ENCODE measurements at regions not wholly inside any gene's neighbourhood (a gene's known extent, or its start where the extent isn't known, plus 50 kb on each side); places are given as distances from the start of the nearest gene placed in this dataset.

GRCh38 chr7:25979605-25980004 is 172.4 kb upstream of the NFE2L3 start:
- TF ChIP-seq CTCF (IDR thresholded peaks at IDR 0.05): no peak
- peaks cover 3% of the 10 kb centered on the region for H3K27me3 Mint-ChIP-seq (ENCODE audit: unreplicated experiment)

GRCh38 chr7:25982684-25983083 is 169.3 kb upstream of the NFE2L3 start:
- TF ChIP-seq CTCF (IDR thresholded peaks at IDR 0.05): no peak
- no peak for DNase-seq (ENCODE audit: extremely low spot score, unreplicated experiment)
- H3K27me3 Mint-ChIP-seq (ENCODE audit: unreplicated experiment): peaks cover 5% of the 10 kb centered on the region
- no peaks in the 10 kb centered on the region for H3K36me3 Mint-ChIP-seq (ENCODE audit: unreplicated experiment)
- no peak overlapping the region for H3K27ac Mint-ChIP-seq (ENCODE audit: unreplicated experiment)
- H3K9me3 Mint-ChIP-seq (ENCODE audit: unreplicated experiment): no peaks in the 10 kb centered on the region
- H3K4me3 Mint-ChIP-seq (ENCODE audit: unreplicated experiment): no peak overlapping the region
- H3K4me1 Mint-ChIP-seq (ENCODE audit: unreplicated experiment): no peaks in the 10 kb centered on the region

More at GRCh38 chr7:25979605-25980004, 172.4 kb upstream of the NFE2L3 start:
- Mint-ChIP-seq H3K27ac (ENCODE audit: unreplicated experiment) (no peak overlapping the region), H3K4me3 (ENCODE audit: unreplicated experiment) (no peak overlapping the region), H3K9me3 (ENCODE audit: unreplicated experiment) (peaks cover 3% of the 10 kb centered on the region), H3K4me1 (ENCODE audit: unreplicated experiment) (no peaks in the 10 kb centered on the region), H3K36me3 (ENCODE audit: unreplicated experiment) (no peaks in the 10 kb centered on the region)
- no peak for DNase-seq (ENCODE audit: extremely low spot score, unreplicated experiment)

GRCh38 chr7:25985196-25985595 is 166.8 kb upstream of the NFE2L3 start:
- Mint-ChIP-seq H3K27me3 (ENCODE audit: unreplicated experiment) (peaks cover 5% of the 10 kb centered on the region), H3K4me1 (ENCODE audit: unreplicated experiment) (no peaks in the 10 kb centered on the region), H3K4me3 (ENCODE audit: unreplicated experiment) (no peak overlapping the region), H3K9me3 (ENCODE audit: unreplicated experiment) (no peaks in the 10 kb centered on the region), H3K36me3 (ENCODE audit: unreplicated experiment) (no peaks in the 10 kb centered on the region), H3K27ac (ENCODE audit: unreplicated experiment) (no peak overlapping the region)
- no peak for DNase-seq (ENCODE audit: extremely low spot score, unreplicated experiment)
- TF ChIP-seq CTCF (IDR thresholded peaks at IDR 0.05): no peak

GRCh38 chr7:25988640-25989039 is 163.4 kb upstream of the NFE2L3 start:
- no peaks in the 10 kb centered on the region for H3K36me3 Mint-ChIP-seq (ENCODE audit: unreplicated experiment)
- H3K4me1 Mint-ChIP-seq (ENCODE audit: unreplicated experiment): no peaks in the 10 kb centered on the region
- H3K9me3 Mint-ChIP-seq (ENCODE audit: unreplicated experiment): no peaks in the 10 kb centered on the region
- H3K27me3 Mint-ChIP-seq (ENCODE audit: unreplicated experiment): peaks cover 10% of the 10 kb centered on the region
- no peak for TF ChIP-seq CTCF (IDR thresholded peaks at IDR 0.05)
- no peak overlapping the region for H3K27ac Mint-ChIP-seq (ENCODE audit: unreplicated experiment)
- DNase-seq (ENCODE audit: extremely low spot score, unreplicated experiment): no peak
- H3K4me3 Mint-ChIP-seq (ENCODE audit: unreplicated experiment): no peak overlapping the region

GRCh38 chr7:25989140-25989705 is 162.8 kb upstream of the NFE2L3 start:
- no peak overlapping the region for H3K27ac Mint-ChIP-seq (ENCODE audit: unreplicated experiment)
- no peaks in the 10 kb centered on the region for H3K36me3 Mint-ChIP-seq (ENCODE audit: unreplicated experiment)
- H3K9me3 Mint-ChIP-seq (ENCODE audit: unreplicated experiment): no peaks in the 10 kb centered on the region
- H3K4me3 Mint-ChIP-seq (ENCODE audit: unreplicated experiment): no peak overlapping the region
- no peak for DNase-seq (ENCODE audit: extremely low spot score, unreplicated experiment)
- TF ChIP-seq CTCF (IDR thresholded peaks at IDR 0.05): no peak
- H3K27me3 Mint-ChIP-seq (ENCODE audit: unreplicated experiment): peaks cover 12% of the 10 kb centered on the region
- no peaks in the 10 kb centered on the region for H3K4me1 Mint-ChIP-seq (ENCODE audit: unreplicated experiment)
